ENCODE measurements at regions not wholly inside any gene's neighbourhood (a gene's known extent, or its start where the extent isn't known, plus 50 kb on each side); places are given as distances from the start of the nearest gene placed in this dataset.

GRCh38 chr13:106220211-106220610, 315.3 kb downstream of the EFNB2 start:
- TF ChIP-seq, protein P1, sequence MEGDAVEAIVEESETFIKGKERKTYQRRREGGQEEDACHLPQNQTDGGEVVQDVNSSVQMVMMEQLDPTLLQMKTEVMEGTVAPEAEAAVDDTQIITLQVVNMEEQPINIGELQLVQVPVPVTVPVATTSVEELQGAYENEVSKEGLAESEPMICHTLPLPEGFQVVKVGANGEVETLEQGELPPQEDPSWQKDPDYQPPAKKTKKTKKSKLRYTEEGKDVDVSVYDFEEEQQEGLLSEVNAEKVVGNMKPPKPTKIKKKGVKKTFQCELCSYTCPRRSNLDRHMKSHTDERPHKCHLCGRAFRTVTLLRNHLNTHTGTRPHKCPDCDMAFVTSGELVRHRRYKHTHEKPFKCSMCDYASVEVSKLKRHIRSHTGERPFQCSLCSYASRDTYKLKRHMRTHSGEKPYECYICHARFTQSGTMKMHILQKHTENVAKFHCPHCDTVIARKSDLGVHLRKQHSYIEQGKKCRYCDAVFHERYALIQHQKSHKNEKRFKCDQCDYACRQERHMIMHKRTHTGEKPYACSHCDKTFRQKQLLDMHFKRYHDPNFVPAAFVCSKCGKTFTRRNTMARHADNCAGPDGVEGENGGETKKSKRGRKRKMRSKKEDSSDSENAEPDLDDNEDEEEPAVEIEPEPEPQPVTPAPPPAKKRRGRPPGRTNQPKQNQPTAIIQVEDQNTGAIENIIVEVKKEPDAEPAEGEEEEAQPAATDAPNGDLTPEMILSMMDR (IDR thresholded peaks at IDR 0.05; ENCODE audit: low read depth, low read length, poor library complexity, severe bottlenecking) = no peak
- no peak for TF ChIP-seq EZH2phosphoT487 (IDR thresholded peaks at IDR 0.05; ENCODE audit: borderline replicate concordance, low read length)
